HG03354 (cell line): ENCODE measurements at regions not wholly inside any gene's neighbourhood (a gene's known extent, or its start where the extent isn't known, plus 50 kb on each side); places are given as distances from the start of the nearest gene placed in this dataset.
"Not testable (repeated sequence)": the region's sequence is repeated elsewhere in the genome, so short reads cannot be mapped to it uniquely, and the experiment has no call there.

Experiments used
- ATAC-seq: cut with Tn5 transposase; IDR thresholded peaks from one replicate; pipeline ENCODE4 v1.9.1; 2021; ENCODE audit warnings: mild to moderate bottlenecking; ENCODE audit not compliant: unreplicated experiment, poor library complexity, severe bottlenecking

- no peak for ATAC-seq
These were observed 293.2 kb downstream of the ANXA1 start for GRCh38 chr9:73444821-73445220.

- ATAC-seq: not testable (repeated sequence)
These were observed 293.7 kb downstream of the ANXA1 start for GRCh38 chr9:73445384-73445783.

- ATAC-seq: no peak
These were observed 294.6 kb downstream of the ANXA1 start for GRCh38 chr9:73446306-73446705.

- no peak for ATAC-seq
These were observed 299.3 kb downstream of the ANXA1 start for GRCh38 chr9:73451003-73451402.

- ATAC-seq: no peak
These were observed 308.2 kb downstream of the ANXA1 start for GRCh38 chr9:73459817-73460216.

- ATAC-seq: no peak
These were observed 317.1 kb downstream of the ANXA1 start for GRCh38 chr9:73468716-73469115.

- ATAC-seq: no peak
These were observed 319.1 kb downstream of the ANXA1 start for GRCh38 chr9:73470766-73471165.

- ATAC-seq: no peak
These were observed 322.4 kb downstream of the ANXA1 start for GRCh38 chr9:73474002-73474600.

- ATAC-seq: no peak
These were observed 323.0 kb downstream of the ANXA1 start for GRCh38 chr9:73474625-73475024.

- ATAC-seq: no peak
These were observed 343.2 kb downstream of the ANXA1 start for GRCh38 chr9:73494894-73495293.

- no peak for ATAC-seq
These were observed 346.1 kb downstream of the ANXA1 start for GRCh38 chr9:73497796-73498195.

GRCh38 chr9:73515216-73515615 lies 363.6 kb downstream of the ANXA1 start:
- ATAC-seq: no peak

GRCh38 chr9:73523391-73523790 lies 371.7 kb downstream of the ANXA1 start:
- ATAC-seq: no peak

- no peak for ATAC-seq
These were observed 373.7 kb downstream of the ANXA1 start for GRCh38 chr9:73525350-73525749.

GRCh38 chr9:73527521-73527920 lies 375.9 kb downstream of the ANXA1 start:
- no peak for ATAC-seq

GRCh38 chr9:73528926-73529325 lies 377.3 kb downstream of the ANXA1 start:
- ATAC-seq: no peak

GRCh38 chr9:73529666-73530065 lies 378.0 kb downstream of the ANXA1 start:
- no peak for ATAC-seq

- no peak for ATAC-seq
These were observed 379.4 kb downstream of the ANXA1 start for GRCh38 chr9:73531051-73531532.

- ATAC-seq: no peak
These were observed 380.0 kb downstream of the ANXA1 start for GRCh38 chr9:73531658-73532057.

GRCh38 chr9:73532985-73533384 lies 381.3 kb downstream of the ANXA1 start:
- no peak for ATAC-seq

- ATAC-seq: no peak
These were observed 384.7 kb downstream of the ANXA1 start for GRCh38 chr9:73536403-73536802.

- no peak for ATAC-seq
These were observed 385.9 kb downstream of the ANXA1 start for GRCh38 chr9:73537561-73537960.
